Activated naive CD8-positive, alpha-beta T cell treated with anti-CD3 and anti-CD28 coated beads, Interleukin-2, amount 10 ng/mL, durations not matched to agents 7 days and 5 days (primary cell): ENCODE measurements at regions not wholly inside any gene's neighbourhood (a gene's known extent, or its start where the extent isn't known, plus 50 kb on each side); places are given as distances from the start of the nearest gene placed in this dataset.

Experiments
- ATAC-seq: fragments of 150-1000 bp; cut with Tn5 transposase; one replicate; pipeline ENCODE4 v1.10.0; 2021; ENCODE audit warnings: low read depth, moderate library complexity
- POLR2A ChIA-PET: fragments of 350-600 bp; sonication (Branson Sonifier 250); formaldehyde crosslinking; loops from one replicate; lab custom pipeline; 2021; ENCODE audit warnings: antibody characterized with exemption; lab: Charles Lee
- DNase-seq: peaks from one replicate; pipeline ENCODE4 v3.0.0; 2021
- H3K27ac Mint-ChIP-seq: one replicate; pipeline ENCODE4 v1.8.0; 2022; ENCODE audit warnings: mild to moderate bottlenecking, mixed read lengths
- H3K27me3 Mint-ChIP-seq: one replicate; pipeline ENCODE4 v1.8.0; 2022; ENCODE audit warnings: mild to moderate bottlenecking, moderate library complexity, mixed read lengths
- H3K36me3 Mint-ChIP-seq: one replicate; pipeline ENCODE4 v1.8.0; 2021; ENCODE audit warnings: mild to moderate bottlenecking, mixed read lengths
- H3K4me1 Mint-ChIP-seq: one replicate; pipeline ENCODE4 v1.8.0; 2021; ENCODE audit warnings: mixed read lengths
- H3K4me3 Mint-ChIP-seq: one replicate; pipeline ENCODE4 v1.8.0; 2022; ENCODE audit warnings: mild to moderate bottlenecking, moderate library complexity, mixed read lengths
- H3K9me3 Mint-ChIP-seq: one replicate; pipeline ENCODE4 v1.8.0; 2021; ENCODE audit warnings: mixed read lengths

DNA sequence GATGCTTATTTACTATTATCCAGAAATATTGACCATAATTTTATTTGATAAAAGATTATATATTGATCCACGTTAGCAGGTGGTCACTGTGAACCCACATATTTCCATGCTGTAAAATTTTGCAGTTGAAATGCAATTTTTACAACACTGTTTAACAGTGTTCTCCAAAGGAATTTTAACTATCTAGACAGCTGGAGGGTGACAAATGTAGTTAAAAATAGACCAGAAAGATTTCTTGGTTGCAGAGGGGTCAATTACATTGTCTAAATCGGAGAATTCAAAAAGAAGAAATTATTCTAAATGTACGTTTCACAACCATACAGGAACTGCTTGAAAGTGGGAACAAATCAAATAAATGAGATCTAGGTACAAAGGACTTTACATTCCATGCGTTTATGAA lies 625.2 kb upstream of the NCAM2 start:
- H3K27ac Mint-ChIP-seq: no peak overlapping the region
- POLR2A ChIA-PET: no interaction called here
- no peaks in the 10 kb centered on the region for H3K36me3 Mint-ChIP-seq

DNA sequence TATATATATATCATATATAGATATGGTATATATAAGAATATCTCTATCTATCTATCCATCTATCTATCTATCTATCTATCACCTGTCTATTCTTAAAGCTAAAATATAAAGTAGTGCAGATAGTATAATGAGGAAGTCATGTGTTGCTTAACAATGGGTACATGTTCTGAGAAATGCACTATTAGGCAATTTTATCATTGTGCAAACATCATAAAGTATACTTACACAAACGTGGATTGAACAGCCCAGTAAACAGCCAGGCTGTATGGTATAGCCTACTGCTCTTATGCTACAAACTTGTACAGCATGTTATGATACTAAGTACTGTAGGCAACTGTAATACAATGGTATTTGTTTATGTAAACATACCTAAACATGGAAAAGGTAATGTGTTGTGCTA lies 621.0 kb upstream of the NCAM2 start:
- ATAC-seq: no peak
- Mint-ChIP-seq H3K27ac (no peak overlapping the region), H3K36me3 (no peaks in the 10 kb centered on the region), H3K4me1 (no peaks in the 10 kb centered on the region), H3K4me3 (no peak overlapping the region), H3K27me3 (no peaks in the 10 kb centered on the region), H3K9me3 (no peaks in the 10 kb centered on the region)
- POLR2A ChIA-PET: no interaction called here
- DNase-seq: no peak

More for the DNA sequence above, 625.2 kb upstream of the NCAM2 start:
- no peak for ATAC-seq
- H3K27me3 Mint-ChIP-seq: no peaks in the 10 kb centered on the region
- H3K4me1 Mint-ChIP-seq: no peaks in the 10 kb centered on the region
- no peak for DNase-seq
- no peak overlapping the region for H3K4me3 Mint-ChIP-seq
- H3K9me3 Mint-ChIP-seq: peaks cover 6% of the 10 kb centered on the region

DNA sequence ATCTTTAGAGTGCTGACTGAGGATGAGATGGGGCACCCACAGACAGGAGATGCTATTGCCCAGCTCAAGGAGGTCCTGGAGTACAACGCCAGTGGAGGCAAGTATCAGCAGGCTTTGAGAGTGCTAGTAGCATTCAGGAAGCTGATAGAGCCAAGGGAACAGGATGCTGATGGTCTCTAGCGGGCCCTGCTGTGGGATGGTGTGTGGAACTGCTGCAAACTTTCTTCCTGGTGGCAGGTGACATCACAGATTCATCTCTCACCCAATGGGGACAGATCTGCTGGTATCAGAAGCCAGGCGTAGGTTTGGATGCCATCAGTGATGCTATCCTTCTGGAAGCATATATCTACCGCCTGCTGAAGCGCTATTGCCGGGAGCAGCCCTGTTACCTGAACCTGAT lies 609.8 kb upstream of the NCAM2 start:
- H3K27ac Mint-ChIP-seq: no peak overlapping the region
- DNase-seq (no peak), ATAC-seq (no peak)
- H3K9me3 Mint-ChIP-seq: peaks cover 9% of the 10 kb centered on the region
- H3K4me3 Mint-ChIP-seq: no peak overlapping the region
- POLR2A ChIA-PET: no interaction called here
- no peaks in the 10 kb centered on the region for H3K36me3 Mint-ChIP-seq
- no peaks in the 10 kb centered on the region for H3K4me1 Mint-ChIP-seq
- no peaks in the 10 kb centered on the region for H3K27me3 Mint-ChIP-seq

DNA sequence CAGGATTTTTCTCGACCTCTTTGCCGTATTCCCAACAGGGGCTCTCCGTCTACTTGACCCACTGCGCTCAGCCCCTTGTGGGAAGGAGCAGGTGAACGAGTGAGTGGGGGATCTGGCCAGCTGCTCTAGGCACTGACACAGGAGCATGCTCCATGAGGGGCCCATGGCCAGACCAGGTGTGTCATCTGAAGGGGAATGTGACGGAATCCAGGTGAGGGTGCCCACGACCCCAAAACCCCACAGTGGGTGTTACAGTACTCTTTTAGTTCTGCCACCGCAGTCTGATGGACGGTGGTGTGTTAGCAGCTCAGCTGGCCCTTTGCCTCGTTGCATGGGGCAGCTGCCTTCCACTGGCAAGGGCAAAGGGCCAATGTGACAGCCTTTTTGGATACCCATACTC lies 601.4 kb upstream of the NCAM2 start:
- Mint-ChIP-seq H3K4me1 (no peaks in the 10 kb centered on the region), H3K9me3 (peaks cover 11% of the 10 kb centered on the region), H3K27me3 (no peaks in the 10 kb centered on the region), H3K27ac (no peak overlapping the region), H3K4me3 (no peak overlapping the region), H3K36me3 (no peaks in the 10 kb centered on the region)
- ATAC-seq (no peak), DNase-seq (no peak)
- POLR2A ChIA-PET: no interaction called here

DNA sequence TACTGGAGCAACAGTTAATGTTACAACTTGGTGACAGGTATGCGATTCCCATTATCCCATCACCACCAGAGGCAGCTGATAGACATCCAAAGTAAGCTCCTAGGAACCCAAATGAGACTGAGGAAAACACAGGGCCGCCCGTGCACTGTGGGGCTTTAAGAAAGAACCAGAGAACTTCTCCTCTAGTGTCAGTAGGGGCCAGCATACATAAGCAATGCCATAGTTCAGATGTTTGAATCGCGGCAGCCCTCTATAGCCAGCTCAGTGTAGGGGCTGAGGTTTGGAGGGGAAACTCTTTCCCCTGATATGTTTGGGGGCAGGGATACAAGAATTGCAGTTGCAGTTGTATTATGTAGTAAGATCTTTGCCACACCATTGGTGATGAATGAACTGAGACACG lies 593.3 kb upstream of the NCAM2 start:
- no peak overlapping the region for H3K4me3 Mint-ChIP-seq
- H3K36me3 Mint-ChIP-seq: no peaks in the 10 kb centered on the region
- peaks cover 15% of the 10 kb centered on the region for H3K9me3 Mint-ChIP-seq
- no peak overlapping the region for H3K27ac Mint-ChIP-seq
- H3K4me1 Mint-ChIP-seq: no peaks in the 10 kb centered on the region
- DNase-seq (no peak), ATAC-seq (no peak)
- H3K27me3 Mint-ChIP-seq: no peaks in the 10 kb centered on the region
- POLR2A ChIA-PET: no interaction called here

DNA sequence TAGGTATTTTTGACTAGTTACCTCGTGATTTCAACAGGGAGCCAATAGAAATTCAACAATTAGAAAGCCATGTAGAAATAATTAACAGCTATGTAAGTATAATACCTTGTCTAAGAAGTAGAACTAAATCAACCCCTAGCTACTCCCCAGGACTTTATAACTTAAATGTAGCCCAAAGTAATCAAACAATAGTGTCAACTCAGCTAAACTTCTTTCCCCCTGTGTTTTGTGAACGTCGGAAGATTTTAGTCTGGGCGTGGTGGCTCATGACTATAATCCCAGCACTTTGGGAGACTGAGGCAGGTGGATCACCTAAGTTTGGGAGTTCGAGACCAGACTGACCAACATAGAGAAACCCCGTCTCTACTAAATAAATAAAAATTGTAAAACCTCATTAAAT lies 579.9 kb upstream of the NCAM2 start:
- no peaks in the 10 kb centered on the region for H3K27me3 Mint-ChIP-seq
- peaks cover 3% of the 10 kb centered on the region for H3K9me3 Mint-ChIP-seq
- POLR2A ChIA-PET: no interaction called here
- no peak overlapping the region for H3K27ac Mint-ChIP-seq
- no peak overlapping the region for H3K4me3 Mint-ChIP-seq
- H3K4me1 Mint-ChIP-seq: no peaks in the 10 kb centered on the region
- ATAC-seq: no peak
- no peak for DNase-seq
- H3K36me3 Mint-ChIP-seq: no peaks in the 10 kb centered on the region

DNA sequence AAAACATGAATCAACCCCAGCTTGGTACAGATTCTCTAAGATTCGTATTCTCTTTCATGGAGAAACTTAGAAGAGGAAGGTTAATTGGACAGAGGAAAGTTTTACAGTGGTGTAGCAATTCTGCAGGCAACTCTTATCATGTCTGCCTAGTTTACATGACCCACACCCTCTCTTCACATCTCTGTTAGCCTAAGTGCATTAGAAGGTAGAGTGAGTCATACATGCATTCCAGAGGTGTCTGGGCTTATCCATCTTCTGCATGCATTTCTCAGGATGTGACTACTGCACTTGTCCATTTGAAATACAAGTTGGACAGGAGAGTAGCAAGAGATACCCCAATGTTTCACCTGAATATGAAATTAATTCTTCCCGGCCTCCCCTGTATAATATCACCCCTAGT lies 578.4 kb upstream of the NCAM2 start:
- H3K9me3 Mint-ChIP-seq: peaks cover 3% of the 10 kb centered on the region
- no peak overlapping the region for H3K27ac Mint-ChIP-seq

DNA sequence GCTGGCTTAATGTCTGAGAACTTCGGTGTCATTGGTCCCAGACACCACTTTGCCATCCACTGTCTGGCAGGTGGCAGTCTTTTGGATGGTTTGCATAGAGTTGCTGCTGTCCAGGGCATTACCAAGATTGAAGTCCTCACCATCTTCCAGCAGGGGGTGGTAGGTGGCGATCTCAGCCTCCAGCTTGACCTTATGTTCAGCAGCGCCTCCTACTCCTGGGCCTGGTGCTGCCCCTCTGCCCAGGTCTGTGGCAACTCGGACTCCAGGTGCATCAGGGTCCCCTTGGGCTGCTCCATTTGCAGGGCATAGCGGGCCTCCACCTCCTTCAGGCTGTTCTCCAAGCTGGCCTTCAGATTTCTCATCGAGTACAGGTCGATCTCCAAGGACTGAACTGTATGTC lies 573.3 kb upstream of the NCAM2 start:
- Mint-ChIP-seq H3K4me3 (no peak overlapping the region), H3K9me3 (peaks cover 6% of the 10 kb centered on the region), H3K36me3 (no peaks in the 10 kb centered on the region), H3K27ac (no peak overlapping the region), H3K27me3 (no peaks in the 10 kb centered on the region), H3K4me1 (no peaks in the 10 kb centered on the region)
- no peak for ATAC-seq
- DNase-seq: no peak
- POLR2A ChIA-PET: no interaction called here

More for the DNA sequence above, 578.4 kb upstream of the NCAM2 start:
- Mint-ChIP-seq H3K4me1 (no peaks in the 10 kb centered on the region), H3K4me3 (no peak overlapping the region), H3K27me3 (no peaks in the 10 kb centered on the region), H3K36me3 (no peaks in the 10 kb centered on the region)
- no peak for ATAC-seq
- no peak for DNase-seq
- POLR2A ChIA-PET: no interaction called here

DNA sequence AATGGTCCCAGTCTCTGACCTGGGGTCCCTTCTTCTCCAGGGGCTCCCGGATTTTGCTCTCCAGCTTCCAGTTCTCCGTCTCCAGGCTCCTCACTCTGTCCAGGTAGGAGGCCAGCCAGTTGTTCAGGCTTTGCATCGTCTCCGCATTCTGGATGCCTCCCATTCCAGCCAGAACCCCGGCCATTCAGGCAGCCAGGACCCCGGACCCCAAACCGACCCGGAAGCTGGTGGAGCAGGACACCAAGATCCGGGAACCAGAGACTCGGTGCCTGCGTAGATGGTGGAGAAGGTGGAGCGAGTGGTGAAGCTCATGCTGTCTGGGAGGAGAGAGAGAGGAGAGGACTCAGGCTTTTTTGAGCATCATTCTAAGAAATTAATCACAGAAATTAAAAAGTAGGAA lies 572.4 kb upstream of the NCAM2 start:
- H3K27ac Mint-ChIP-seq: no peak overlapping the region
- peaks cover 6% of the 10 kb centered on the region for H3K9me3 Mint-ChIP-seq
- H3K36me3 Mint-ChIP-seq: no peaks in the 10 kb centered on the region
- no peaks in the 10 kb centered on the region for H3K27me3 Mint-ChIP-seq
- no peaks in the 10 kb centered on the region for H3K4me1 Mint-ChIP-seq
- POLR2A ChIA-PET: no interaction called here
- H3K4me3 Mint-ChIP-seq: no peak overlapping the region
- DNase-seq (no peak), ATAC-seq (no peak)

DNA sequence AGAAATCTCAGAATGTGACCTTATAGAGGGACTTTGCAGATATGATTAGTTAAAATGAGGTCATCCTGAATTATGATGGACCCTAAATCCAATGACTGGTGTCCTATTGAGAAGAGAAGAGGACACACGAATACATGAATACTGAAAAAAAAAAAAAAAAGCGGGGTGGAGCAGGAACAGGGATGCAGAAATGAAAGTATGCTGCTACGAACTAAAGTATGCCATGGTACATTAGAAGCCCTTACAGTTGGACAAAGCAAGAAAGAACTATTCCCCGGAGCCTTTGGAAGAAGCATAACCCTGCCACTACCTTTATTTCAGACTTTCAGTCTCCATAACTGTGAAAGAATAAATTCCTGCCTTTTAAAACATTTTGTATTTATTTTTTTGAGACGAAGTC lies 557.9 kb upstream of the NCAM2 start:
- peaks cover 14% of the 10 kb centered on the region for H3K9me3 Mint-ChIP-seq
- no peak overlapping the region for H3K4me3 Mint-ChIP-seq
- ATAC-seq (no peak), DNase-seq (no peak)
- no peaks in the 10 kb centered on the region for H3K27me3 Mint-ChIP-seq
- H3K36me3 Mint-ChIP-seq: no peaks in the 10 kb centered on the region
- POLR2A ChIA-PET: no interaction called here
- no peak overlapping the region for H3K27ac Mint-ChIP-seq
- no peaks in the 10 kb centered on the region for H3K4me1 Mint-ChIP-seq

DNA sequence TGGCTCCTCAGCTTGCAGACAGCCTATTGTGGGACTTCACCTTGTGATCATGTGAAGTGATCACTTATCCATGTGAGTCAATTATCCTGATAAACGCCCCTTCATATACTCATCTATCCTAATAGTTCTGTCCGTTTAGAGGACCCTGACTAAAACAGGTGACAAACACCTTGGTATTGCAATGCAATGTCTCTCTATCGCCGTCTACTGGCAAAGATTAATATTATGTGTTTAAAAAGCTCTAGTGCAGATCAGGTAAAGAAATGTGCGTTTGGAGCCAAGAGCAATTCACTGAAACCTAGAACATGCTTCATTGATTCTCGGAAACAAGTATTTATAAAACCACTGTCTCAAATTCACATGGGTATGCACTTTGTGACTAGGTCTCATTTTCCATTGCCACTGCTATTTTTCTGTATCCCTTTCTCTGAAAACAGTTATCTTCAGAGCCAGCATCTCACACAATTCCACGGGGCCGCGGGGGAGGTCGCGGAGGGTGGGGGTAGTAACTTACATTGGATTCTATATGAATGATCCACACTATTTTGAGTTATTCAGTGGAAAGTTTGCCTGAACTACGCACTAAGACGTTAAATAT lies 554.6 kb upstream of the NCAM2 start:
- no peaks in the 10 kb centered on the region for H3K36me3 Mint-ChIP-seq
- no peaks in the 10 kb centered on the region for H3K27me3 Mint-ChIP-seq
- H3K9me3 Mint-ChIP-seq: peaks cover 9% of the 10 kb centered on the region
- H3K4me1 Mint-ChIP-seq: no peaks in the 10 kb centered on the region
- H3K4me3 Mint-ChIP-seq: no peak overlapping the region
- H3K27ac Mint-ChIP-seq: no peak overlapping the region
- ATAC-seq (no peak), DNase-seq (no peak)
- POLR2A ChIA-PET: no interaction called here

DNA sequence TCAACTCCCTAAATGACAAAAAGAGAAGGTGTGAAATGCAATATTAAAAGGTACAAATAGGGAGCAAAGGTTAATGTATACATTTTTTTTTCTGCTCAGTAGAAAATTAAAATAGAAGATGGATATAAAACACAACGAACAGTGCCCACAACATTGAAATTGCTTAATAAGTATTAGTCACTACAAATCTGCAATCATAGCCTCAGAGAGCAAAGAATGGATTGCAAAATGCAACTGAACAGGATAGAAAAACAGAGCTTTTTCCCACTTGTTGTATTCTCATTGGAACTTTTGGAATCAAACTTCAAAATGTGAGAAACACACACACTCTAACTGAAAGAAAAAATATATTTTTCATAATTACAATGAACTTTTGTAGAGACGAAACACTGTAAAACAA lies 552.2 kb upstream of the NCAM2 start:
- H3K4me3 Mint-ChIP-seq: no peak overlapping the region

DNA sequence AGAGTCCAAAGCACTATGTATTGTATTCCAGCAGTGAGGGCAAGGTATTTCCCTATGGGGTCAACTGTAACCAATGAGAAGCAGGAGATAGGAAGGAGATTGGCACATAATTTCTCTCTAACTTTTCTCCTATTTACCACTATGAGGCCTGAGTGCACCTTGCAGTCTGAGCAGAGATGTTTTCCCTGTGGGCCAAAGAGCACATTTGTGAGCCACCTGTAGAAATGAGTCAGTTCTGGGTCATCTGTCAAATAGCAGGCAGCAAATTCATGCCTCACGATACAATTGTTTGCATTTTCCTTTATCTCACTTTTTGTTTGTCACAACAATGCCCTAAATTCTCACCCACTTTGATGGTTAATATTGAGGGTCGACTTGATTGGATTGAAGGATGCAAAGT lies 547.2 kb upstream of the NCAM2 start:
- H3K4me3 Mint-ChIP-seq: no peak overlapping the region
- POLR2A ChIA-PET: no interaction called here
- DNase-seq (no peak), ATAC-seq (no peak)
- no peaks in the 10 kb centered on the region for H3K36me3 Mint-ChIP-seq
- peaks cover 1% of the 10 kb centered on the region for H3K9me3 Mint-ChIP-seq
- no peak overlapping the region for H3K27ac Mint-ChIP-seq
- H3K4me1 Mint-ChIP-seq: no peaks in the 10 kb centered on the region
- no peaks in the 10 kb centered on the region for H3K27me3 Mint-ChIP-seq

More for the DNA sequence above, 552.2 kb upstream of the NCAM2 start:
- Mint-ChIP-seq H3K36me3 (no peaks in the 10 kb centered on the region), H3K4me1 (no peaks in the 10 kb centered on the region), H3K27ac (no peak overlapping the region), H3K27me3 (no peaks in the 10 kb centered on the region), H3K9me3 (peaks cover 9% of the 10 kb centered on the region)
- POLR2A ChIA-PET: no interaction called here
- DNase-seq (no peak), ATAC-seq (no peak)

DNA sequence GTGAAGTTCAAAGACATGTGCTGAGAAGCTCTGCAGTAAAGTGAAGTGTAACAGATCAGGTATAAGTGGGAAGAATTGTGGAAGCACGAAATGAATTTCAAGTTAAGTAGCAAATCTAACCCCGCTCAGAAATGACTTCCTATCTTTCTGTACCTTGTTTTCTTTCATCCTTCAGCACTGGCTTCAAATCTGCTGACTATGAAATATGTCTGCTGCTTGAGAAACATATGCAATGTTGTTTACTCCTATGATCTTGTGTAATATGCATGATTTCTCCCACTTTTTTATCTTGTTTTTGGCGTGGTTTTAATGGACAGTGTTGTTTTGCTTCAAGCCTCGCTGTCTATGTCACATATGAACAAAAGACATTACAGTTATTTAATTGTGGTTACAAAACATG lies 545.3 kb upstream of the NCAM2 start:
- H3K36me3 Mint-ChIP-seq: no peaks in the 10 kb centered on the region

DNA sequence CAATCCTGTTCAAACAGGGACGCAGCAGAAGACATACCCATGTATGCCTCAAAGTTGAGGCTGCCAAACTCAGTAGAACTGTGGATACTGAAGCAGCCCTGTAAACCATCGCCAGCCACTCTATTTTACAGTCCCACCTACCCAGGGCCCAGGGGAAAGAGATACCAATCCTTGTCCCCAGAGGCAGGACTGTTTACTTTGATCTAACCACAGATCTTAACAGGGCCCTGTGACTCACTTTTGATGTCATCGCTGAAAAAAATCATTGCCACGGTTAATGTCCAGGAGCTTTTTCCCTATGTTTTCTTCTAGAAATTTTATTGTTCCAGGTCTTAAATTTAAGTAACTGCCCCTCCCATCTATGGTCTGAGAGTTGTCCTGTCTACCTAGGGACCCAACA lies 538.4 kb upstream of the NCAM2 start:
- no peaks in the 10 kb centered on the region for H3K27me3 Mint-ChIP-seq
- ATAC-seq: no peak
- DNase-seq: no peak
- POLR2A ChIA-PET: no interaction called here
- H3K4me1 Mint-ChIP-seq: no peaks in the 10 kb centered on the region
- no peak overlapping the region for H3K27ac Mint-ChIP-seq
- H3K36me3 Mint-ChIP-seq: no peaks in the 10 kb centered on the region
- H3K4me3 Mint-ChIP-seq: no peak overlapping the region
- H3K9me3 Mint-ChIP-seq: peaks cover 4% of the 10 kb centered on the region

More for the DNA sequence above, 545.3 kb upstream of the NCAM2 start:
- DNase-seq: no peak
- Mint-ChIP-seq H3K9me3 (peaks cover 1% of the 10 kb centered on the region), H3K27me3 (no peaks in the 10 kb centered on the region), H3K27ac (no peak overlapping the region), H3K4me1 (no peaks in the 10 kb centered on the region), H3K4me3 (no peak overlapping the region)
- ATAC-seq: no peak
- POLR2A ChIA-PET: no interaction called here
